ENCODE measurements at regions not wholly inside any gene's neighbourhood (a gene's known extent, or its start where the extent isn't known, plus 50 kb on each side); places are given as distances from the start of the nearest gene placed in this dataset.

DNA sequence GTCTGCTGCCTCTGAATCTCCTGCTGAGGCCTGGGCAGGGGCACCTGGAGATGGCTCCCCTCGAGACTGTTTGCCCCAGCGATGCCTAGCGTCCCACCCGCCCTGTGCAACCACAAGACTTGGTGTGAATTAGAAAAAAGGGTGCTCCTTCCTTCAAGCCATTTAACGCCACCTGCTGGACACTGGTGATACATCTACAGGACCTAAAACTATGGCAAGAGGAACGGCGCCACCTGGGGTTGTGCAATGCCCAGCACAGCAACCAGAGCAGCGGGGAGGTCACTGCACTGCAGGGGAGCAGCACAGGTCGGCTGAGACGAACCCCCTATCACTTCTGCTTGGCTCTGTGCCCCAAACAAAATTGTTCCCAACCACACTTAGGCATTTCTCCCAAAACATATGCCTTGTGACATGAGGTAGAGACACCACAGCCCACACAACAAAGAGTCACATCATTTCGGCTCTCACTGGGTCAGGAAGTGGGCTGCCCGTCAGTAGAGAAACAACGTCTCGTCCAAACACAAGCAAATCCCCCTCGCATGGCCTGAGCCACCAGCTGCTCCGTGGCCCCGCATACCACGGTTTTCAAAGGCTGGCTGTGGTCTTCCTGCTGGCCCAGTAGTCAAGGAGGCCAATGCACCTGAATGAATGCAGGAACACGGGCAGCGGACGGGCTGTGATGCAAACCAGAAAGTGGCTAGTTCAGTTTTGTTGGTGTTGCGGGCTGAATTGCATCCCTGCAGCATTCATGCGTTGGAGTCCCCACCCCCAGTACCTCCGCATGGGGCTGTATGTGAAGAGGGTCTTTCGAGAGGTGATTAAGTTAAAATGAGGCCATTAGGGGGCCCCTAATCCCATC, 171.9 kb downstream of the SHANK2 start:
- Mint-ChIP-seq H3K9me3 (ENCODE audit: low read depth) (no peaks in the 10 kb centered on the region), H3K27ac (no peak overlapping the region), H3K36me3 (ENCODE audit: insufficient read depth) (peaks cover 27% of the 10 kb centered on the region), H3K4me3 (ENCODE audit: low read depth) (no peak overlapping the region), H3K4me1 (ENCODE audit: low read depth) (no peaks in the 10 kb centered on the region), H3K27me3 (no peaks in the 10 kb centered on the region)
- DNase-seq (ENCODE audit: low spot score, unreplicated experiment): peak; percentile 17
- TF ChIP-seq CTCF (IDR thresholded peaks at IDR 0.05; ENCODE audit: unreplicated experiment): peak; percentile 64

DNA sequence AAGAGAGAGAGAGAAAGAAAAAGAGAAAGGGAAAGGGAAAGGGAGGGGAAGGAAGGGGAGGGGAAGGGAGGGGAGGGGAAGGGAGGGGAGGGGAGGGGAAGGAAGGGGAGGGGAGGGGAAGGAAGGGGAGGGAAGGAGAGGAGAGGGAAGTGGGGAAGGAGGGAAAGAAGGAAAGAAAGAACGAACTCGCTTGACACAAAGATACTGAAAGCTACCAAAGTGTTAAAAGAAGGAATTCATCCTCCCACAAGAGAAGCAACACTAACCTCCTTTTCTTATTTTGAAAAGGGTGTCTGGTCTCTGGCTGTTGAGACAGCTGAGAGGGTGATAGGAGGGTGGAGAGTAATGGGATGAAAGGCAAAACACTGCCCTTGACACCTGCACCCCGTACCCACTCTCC, 172.6 kb downstream of the SHANK2 start:
- Mint-ChIP-seq H3K4me1 (ENCODE audit: low read depth) (no peaks in the 10 kb centered on the region), H3K27ac (no peak overlapping the region), H3K27me3 (no peaks in the 10 kb centered on the region), H3K9me3 (ENCODE audit: low read depth) (no peaks in the 10 kb centered on the region), H3K4me3 (ENCODE audit: low read depth) (no peak overlapping the region), H3K36me3 (ENCODE audit: insufficient read depth) (peaks cover 26% of the 10 kb centered on the region)
- DNase-seq (ENCODE audit: low spot score, unreplicated experiment): no peak
- TF ChIP-seq CTCF (IDR thresholded peaks at IDR 0.05; ENCODE audit: unreplicated experiment): no peak

DNA sequence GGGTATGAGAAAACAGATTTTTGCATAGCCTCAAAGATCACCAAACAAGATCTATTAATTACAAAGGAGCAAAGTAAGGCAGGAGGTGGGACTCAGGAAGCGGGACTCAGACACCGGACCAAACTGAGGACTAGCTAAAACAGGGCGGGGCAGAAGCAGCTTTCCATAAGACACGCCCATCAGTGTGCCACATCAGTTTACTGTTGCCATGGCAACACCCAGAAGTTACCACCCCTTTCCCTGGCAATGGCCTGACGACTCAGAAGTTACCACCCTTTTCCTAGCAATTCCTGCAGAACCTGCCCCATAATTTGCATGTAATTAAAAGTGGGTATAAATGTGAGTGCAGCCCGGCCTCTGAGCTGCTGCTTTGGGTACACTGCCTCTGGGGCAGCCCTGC, 173.9 kb downstream of the SHANK2 start:
- Mint-ChIP-seq H3K4me1 (ENCODE audit: low read depth) (no peaks in the 10 kb centered on the region), H3K9me3 (ENCODE audit: low read depth) (no peaks in the 10 kb centered on the region), H3K4me3 (ENCODE audit: low read depth) (no peak overlapping the region), H3K36me3 (ENCODE audit: insufficient read depth) (peaks cover 30% of the 10 kb centered on the region), H3K27me3 (no peaks in the 10 kb centered on the region), H3K27ac (no peak overlapping the region)
- no peak for DNase-seq (ENCODE audit: low spot score, unreplicated experiment)
- TF ChIP-seq CTCF (IDR thresholded peaks at IDR 0.05; ENCODE audit: unreplicated experiment): no peak

- Mint-ChIP-seq H3K4me3 (ENCODE audit: low read depth) (no peak overlapping the region), H3K9me3 (ENCODE audit: low read depth) (no peaks in the 10 kb centered on the region), H3K4me1 (ENCODE audit: low read depth) (no peaks in the 10 kb centered on the region), H3K36me3 (ENCODE audit: insufficient read depth) (peaks cover 31% of the 10 kb centered on the region), H3K27me3 (no peaks in the 10 kb centered on the region), H3K27ac (no peak overlapping the region)
- TF ChIP-seq CTCF (IDR thresholded peaks at IDR 0.05; ENCODE audit: unreplicated experiment): no peak
- DNase-seq (ENCODE audit: low spot score, unreplicated experiment): no peak
Observed at GRCh38 chr11:71076525-71077304, 175.7 kb downstream of the SHANK2 start.

- H3K27ac Mint-ChIP-seq: no peak overlapping the region
- no peaks in the 10 kb centered on the region for H3K27me3 Mint-ChIP-seq
- no peak for DNase-seq (ENCODE audit: low spot score, unreplicated experiment)
- H3K4me3 Mint-ChIP-seq (ENCODE audit: low read depth): no peak overlapping the region
- H3K9me3 Mint-ChIP-seq (ENCODE audit: low read depth): no peaks in the 10 kb centered on the region
- no peaks in the 10 kb centered on the region for H3K4me1 Mint-ChIP-seq (ENCODE audit: low read depth)
- H3K36me3 Mint-ChIP-seq (ENCODE audit: insufficient read depth): peaks cover 35% of the 10 kb centered on the region
- TF ChIP-seq CTCF (IDR thresholded peaks at IDR 0.05; ENCODE audit: unreplicated experiment): no peak
Observed at GRCh38 chr11:71075871-71076420, 176.4 kb downstream of the SHANK2 start.
